Right cardiac atrium (tissue), 5 donors: ENCODE measurements at regions not wholly inside any gene's neighbourhood (a gene's known extent, or its start where the extent isn't known, plus 50 kb on each side); places are given as distances from the start of the nearest gene placed in this dataset.

Experiments
- ATAC-seq, 2 donors: fragments of 200-7000 bp; cut with Tn5 transposase; one replicate each; pipeline versions ENCODE4 v1.8.0 to v1.9.1; 2020; ENCODE audit warnings: moderate library complexity in 2 of 2, mild to moderate bottlenecking in 1 of 2
- DNase-seq, 3 donors: peaks; one replicate each; pipeline ENCODE4 v3.0.0-alpha.2; 2020
- H3K27ac ChIP-seq: one replicate; pipeline ENCODE4 v1.5.1; 2013; ENCODE audit warnings: mild to moderate bottlenecking, low read length, control low read depth, moderate library complexity
- H3K27me3 ChIP-seq: one replicate; pipeline ENCODE4 v1.6.1; 2013; ENCODE audit not compliant: control insufficient read depth, insufficient read depth
- H3K4me1 ChIP-seq: one replicate; pipeline ENCODE4 v1.6.1; 2013; ENCODE audit warnings: low read length; ENCODE audit not compliant: control insufficient read depth, insufficient read depth
- H3K4me3 ChIP-seq: one replicate; pipeline ENCODE4 v1.5.1; 2013; ENCODE audit warnings: low read length, control low read depth
- H3K9me3 ChIP-seq: one replicate; pipeline ENCODE4 v1.6.1; 2013; ENCODE audit warnings: low read length; ENCODE audit not compliant: control insufficient read depth
- WGBS: extraction: QIAGEN DNeasy Blood & Tissue Kit; methylation state at CpG from one replicate; pipeline ENCODE4 v1.1.7; 2013; 5-methylcytosine and 5-hydroxymethylcytosine counted together
- intact Hi-C, 4 donors: fragments of 100-400 bp; cut with DNase I; formaldehyde crosslinking; loops; one replicate each; pipeline versions ENCODE4 v1.11.0 to v1.14.0; 2022 to 2023
- donor health status: healthy with polysubstance abuse.
- donor health status: DM: no; HTN: yes; CAD: no.
- donor health status: DM: no; HTN: no; CAD: no.
- donor health status: DM: no; HTN: yes; CAD: no; lungs with severe emphysema.
- donor health status: DM: yes; HTN: yes; CAD: no.

DNA sequence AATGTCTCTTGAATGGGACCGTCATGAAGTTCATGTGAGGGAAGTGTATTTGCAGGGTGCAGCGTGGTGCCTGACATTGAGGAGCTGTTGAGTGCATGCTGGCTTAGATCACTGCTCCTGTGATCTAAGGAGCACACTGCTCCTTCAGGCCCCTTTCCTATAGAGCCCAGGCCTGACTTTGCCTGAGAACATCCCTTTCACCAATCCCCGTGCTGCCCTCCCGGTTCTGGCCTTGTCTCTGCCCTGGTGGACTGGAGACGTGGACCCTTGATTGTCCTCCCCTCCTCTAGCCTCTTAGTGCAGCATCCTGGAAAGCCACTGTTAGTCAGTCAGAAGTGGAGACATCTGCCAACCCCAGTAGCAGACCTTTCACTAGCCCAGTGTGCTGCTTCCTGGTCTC lies 323.6 kb upstream of the HS6ST1 start:
- Histone ChIP-seq H3K4me1 (no peaks in the 10 kb centered on the region), H3K27me3 (no peaks in the 10 kb centered on the region), H3K4me3 (no peak overlapping the region), H3K27ac (no peak overlapping the region), H3K9me3 (no peaks in the 10 kb centered on the region)
- ATAC-seq (no peak), DNase-seq (no peak)
- intact Hi-C loops, result loop anchor here in 1 of 4 donors (5.0 kb wide), 1 partner anchor 440 kb away; no protein-coding TSS in a partner anchor
- 78% methylated on average over 5 of the region's 5 CpGs for WGBS

DNA sequence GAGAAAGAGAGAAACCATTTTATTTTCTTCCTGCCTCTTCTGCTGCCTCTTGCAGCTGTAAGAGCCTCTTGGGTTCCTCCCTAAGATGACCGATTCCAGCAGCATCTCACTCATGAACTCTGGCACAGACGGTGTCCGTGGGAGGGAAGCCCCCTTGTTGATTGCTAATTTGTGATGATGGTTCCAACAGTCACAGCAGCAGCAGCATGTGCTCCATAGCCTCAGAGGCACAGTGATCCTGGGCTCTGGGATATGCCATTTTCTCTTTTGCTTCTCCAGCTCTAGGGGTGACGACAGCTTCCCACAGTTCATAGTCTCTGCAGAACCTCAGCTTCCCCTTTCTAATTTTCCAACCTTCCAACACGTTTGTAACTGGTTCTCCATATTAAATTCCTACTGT lies 324.2 kb upstream of the HS6ST1 start:
- 55% methylated on average over 5 of the region's 5 CpGs for WGBS
- Histone ChIP-seq H3K27ac (no peak overlapping the region), H3K4me3 (no peak overlapping the region), H3K9me3 (no peaks in the 10 kb centered on the region), H3K4me1 (no peaks in the 10 kb centered on the region), H3K27me3 (no peaks in the 10 kb centered on the region)
- intact Hi-C loops, result loop anchor here in 1 of 4 donors (5.0 kb wide), 1 partner anchor 439 kb away; no protein-coding TSS in a partner anchor
- no peak for DNase-seq
- ATAC-seq, result no peak

DNA sequence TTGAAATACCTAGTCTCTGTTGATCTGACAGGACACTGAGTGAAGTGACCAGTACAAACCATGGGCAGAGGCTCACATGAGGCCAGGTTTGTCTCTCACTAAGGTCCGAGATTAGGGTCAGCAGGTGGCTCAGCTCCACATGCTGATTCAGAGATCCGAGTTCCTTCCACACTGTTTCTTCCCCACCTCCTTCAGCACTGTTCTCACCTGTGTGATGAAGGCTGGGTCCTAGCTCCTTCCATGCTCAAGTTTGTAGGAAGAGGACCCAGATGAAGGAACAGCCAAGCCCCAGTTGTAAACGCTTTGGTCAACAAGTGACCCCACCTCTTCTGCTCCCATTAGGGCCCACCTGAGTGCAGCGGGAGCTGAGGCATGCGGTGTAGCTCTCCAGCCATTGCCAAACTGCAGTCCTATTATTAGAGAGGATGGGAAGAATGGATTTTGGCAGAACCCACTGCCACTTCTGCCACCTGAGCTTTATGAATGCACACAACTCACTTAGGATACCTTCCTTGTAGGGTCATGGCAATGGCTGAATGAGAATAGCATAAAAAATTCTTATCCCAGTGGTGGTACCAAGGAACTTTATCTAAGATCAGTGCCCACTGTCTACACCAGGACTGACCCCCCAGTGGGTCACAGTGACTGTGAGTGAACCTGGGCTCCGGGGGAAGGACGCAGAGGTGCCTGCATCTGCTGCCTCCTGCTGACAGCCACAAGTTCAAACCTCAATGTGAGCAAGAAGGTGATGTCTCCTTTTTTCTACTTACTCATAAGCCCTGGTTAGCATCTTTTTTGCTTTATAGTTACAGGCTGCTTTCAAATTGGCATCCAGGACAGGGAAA lies 324.8 kb upstream of the HS6ST1 start:
- DNase-seq (no peak), ATAC-seq (no peak)
- 94% methylated on average over 7 of the region's 7 CpGs for WGBS

DNA sequence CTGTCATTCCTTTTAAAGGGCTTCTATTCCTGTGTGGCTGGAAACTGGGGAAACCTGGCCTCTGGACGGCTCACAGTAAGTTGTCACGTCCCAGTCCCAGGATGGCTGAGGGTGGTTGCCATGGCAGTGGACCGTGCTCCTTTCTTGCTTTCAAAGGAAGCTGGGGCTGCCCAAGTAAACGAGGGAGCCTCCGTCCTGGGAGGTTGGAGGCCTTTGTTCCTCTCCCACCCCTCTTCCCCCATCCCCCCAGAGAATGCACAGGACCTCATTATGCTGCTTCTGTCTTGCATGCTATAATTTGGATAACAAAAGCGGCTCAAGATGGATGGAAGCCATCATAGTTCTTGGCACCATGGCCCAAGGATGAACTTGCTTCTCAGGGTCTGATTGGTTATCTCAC lies 325.5 kb upstream of the HS6ST1 start:
- 71% methylated on average over 6 of the region's 6 CpGs for WGBS
- Histone ChIP-seq H3K4me1 (no peaks in the 10 kb centered on the region), H3K4me3 (no peak overlapping the region), H3K9me3 (no peaks in the 10 kb centered on the region), H3K27ac (no peak overlapping the region), H3K27me3 (no peaks in the 10 kb centered on the region)
- DNase-seq (no peak), ATAC-seq (no peak)
- intact Hi-C loops, result loop anchor here in 1 of 4 donors (5.0 kb wide), 1 partner anchor 438 kb away; no protein-coding TSS in a partner anchor

More for the DNA sequence above, 324.8 kb upstream of the HS6ST1 start:
- Histone ChIP-seq H3K4me3 (no peak overlapping the region), H3K27me3 (no peaks in the 10 kb centered on the region), H3K4me1 (no peaks in the 10 kb centered on the region), H3K27ac (no peak overlapping the region), H3K9me3 (no peaks in the 10 kb centered on the region)
- intact Hi-C loops, result loop anchor here in 1 of 4 donors (5.0 kb wide), 1 partner anchor 439 kb away; no protein-coding TSS in a partner anchor

DNA sequence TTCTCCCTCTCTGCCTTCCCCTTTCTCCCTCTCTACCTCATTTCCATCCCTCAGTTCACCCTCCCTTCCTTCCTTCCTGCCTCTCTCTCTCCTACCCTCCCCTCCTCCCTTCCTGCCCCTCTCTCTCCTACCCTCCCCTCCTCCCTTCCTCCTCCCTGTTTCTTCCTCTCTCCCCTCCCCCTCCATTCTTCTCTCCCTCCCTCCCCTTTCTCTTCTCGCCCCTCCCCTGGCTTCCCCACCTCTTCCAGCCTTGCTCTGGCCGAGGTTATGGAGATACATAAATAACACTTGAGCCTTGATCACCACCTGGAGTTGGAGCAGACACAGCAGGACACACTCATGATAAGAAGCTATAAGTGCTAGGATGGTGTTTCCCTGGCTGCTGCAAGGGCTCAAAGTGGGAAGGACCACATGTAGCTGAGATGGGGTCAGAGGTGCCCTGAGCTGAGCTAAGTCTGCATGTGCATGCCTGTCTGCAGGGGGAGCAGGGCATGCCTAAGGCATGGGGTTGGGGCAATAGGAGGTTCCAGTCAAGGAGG lies 326.1 kb upstream of the HS6ST1 start:
- WGBS, result 59% methylated on average over 2 of the region's 2 CpGs

DNA sequence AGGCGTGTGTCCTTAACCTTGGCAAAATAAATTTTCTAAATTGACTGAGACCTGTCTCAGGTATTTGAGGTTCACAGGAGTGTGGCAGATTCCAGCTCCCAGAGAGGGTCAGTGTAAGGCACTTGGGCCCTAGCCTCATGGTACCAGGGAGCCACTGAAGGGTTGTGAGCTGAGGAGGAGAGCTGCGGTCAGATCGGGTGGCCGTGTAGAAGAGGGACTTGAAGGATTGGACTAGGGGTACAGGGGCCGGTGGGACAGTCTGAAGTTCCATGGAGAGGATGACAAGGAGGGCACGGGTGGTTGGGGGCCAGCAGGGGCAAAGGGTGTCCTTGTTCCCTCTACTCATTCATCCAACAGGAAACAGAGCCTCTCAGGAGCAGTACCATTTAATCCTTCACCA lies 327.0 kb upstream of the HS6ST1 start:
- intact Hi-C loops, result no loop called here
- Histone ChIP-seq H3K4me3 (no peak overlapping the region), H3K9me3 (no peaks in the 10 kb centered on the region), H3K4me1 (no peaks in the 10 kb centered on the region), H3K27ac (no peak overlapping the region), H3K27me3 (no peaks in the 10 kb centered on the region)
- DNase-seq (no peak), ATAC-seq (no peak)
- 96% methylated on average over 6 of the region's 6 CpGs for WGBS

More for the DNA sequence above, 326.1 kb upstream of the HS6ST1 start:
- no peaks in the 10 kb centered on the region for H3K27me3 ChIP-seq
- no peak overlapping the region for H3K4me3 ChIP-seq
- DNase-seq (no peak), ATAC-seq (no peak)
- H3K27ac ChIP-seq, result no peak overlapping the region
- no peaks in the 10 kb centered on the region for H3K4me1 ChIP-seq
- intact Hi-C loops, result loop anchor here in 1 of 4 donors (5.0 kb wide), 1 partner anchor 438 kb away; no protein-coding TSS in a partner anchor
- no peaks in the 10 kb centered on the region for H3K9me3 ChIP-seq

DNA sequence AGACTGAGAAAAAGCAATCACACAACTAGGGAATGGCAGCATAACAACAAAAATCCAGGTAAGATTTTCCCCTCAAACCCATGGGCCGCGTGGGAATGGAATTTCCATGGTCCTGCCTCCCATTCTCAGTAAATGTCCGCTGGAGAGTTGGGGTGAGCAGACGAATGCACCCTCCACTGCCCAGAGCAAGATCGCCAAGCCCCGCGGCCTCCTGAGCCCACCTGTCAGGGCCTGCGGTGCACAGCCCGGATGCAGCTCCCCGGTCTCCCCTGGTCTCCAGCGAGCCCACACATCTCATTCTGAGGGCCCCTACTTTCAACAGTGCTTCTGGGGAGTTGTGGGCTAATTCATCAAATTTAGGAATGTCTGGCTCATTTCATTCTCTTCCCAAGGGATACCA lies 327.4 kb upstream of the HS6ST1 start:
- ATAC-seq (no peak), DNase-seq (no peak)
- Histone ChIP-seq H3K27me3 (no peaks in the 10 kb centered on the region), H3K9me3 (no peaks in the 10 kb centered on the region), H3K27ac (no peak overlapping the region), H3K4me1 (no peaks in the 10 kb centered on the region), H3K4me3 (no peak overlapping the region)
- intact Hi-C loops, result no loop called here
- 94% methylated on average over 11 of the region's 11 CpGs for WGBS

DNA sequence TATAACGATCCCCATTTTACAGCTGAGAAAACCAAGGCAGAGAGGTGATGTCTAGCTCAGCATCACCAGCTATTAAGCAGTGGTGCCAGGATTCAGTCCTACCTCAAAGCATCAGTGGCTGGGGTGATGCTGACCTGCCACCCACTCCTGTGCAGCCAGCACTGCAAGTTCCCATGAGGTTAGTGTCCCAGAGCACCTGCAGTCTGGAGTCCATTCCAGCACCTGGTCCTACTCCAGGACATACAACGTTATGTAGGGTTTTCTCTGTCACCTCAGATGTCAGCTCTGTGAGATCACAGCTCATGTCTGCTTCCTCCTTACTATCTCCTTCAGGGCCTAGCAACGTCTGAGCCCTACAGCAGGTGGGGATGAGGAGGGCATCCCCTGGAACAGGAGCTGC lies 328.0 kb upstream of the HS6ST1 start:
- ATAC-seq, result no peak
- DNase-seq, result no peak
- no peak overlapping the region for H3K27ac ChIP-seq
- 79% methylated on average over 3 of the region's 3 CpGs for WGBS
- no peaks in the 10 kb centered on the region for H3K4me1 ChIP-seq
- H3K27me3 ChIP-seq, result no peaks in the 10 kb centered on the region
- no peaks in the 10 kb centered on the region for H3K9me3 ChIP-seq
- H3K4me3 ChIP-seq, result no peak overlapping the region
- intact Hi-C loops, result no loop called here

DNA sequence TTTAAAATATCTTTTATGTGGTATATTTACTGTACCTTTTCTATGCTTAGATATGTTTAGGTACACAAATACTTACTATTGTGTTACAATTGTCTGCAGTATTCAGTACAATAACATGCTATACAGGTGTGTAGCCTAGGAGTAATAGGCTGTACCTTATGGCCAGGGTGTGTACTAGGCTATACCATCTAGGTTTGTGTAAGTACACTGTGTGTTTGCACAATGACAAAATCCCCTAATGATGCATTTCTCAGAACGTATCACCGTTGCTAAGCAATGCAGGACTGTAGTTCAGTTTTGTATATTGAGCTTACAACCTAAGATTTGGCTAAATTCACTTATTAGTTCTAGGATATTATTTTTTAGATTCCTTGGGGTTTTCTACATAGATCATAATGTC lies 332.3 kb upstream of the HS6ST1 start:
- Histone ChIP-seq H3K27ac (no peak overlapping the region), H3K27me3 (no peaks in the 10 kb centered on the region), H3K9me3 (no peaks in the 10 kb centered on the region), H3K4me1 (no peaks in the 10 kb centered on the region), H3K4me3 (no peak overlapping the region)
- WGBS, result 60% methylated on average over 2 of the region's 2 CpGs
- intact Hi-C loops, result no loop called here
- DNase-seq (no peak), ATAC-seq (no peak)

DNA sequence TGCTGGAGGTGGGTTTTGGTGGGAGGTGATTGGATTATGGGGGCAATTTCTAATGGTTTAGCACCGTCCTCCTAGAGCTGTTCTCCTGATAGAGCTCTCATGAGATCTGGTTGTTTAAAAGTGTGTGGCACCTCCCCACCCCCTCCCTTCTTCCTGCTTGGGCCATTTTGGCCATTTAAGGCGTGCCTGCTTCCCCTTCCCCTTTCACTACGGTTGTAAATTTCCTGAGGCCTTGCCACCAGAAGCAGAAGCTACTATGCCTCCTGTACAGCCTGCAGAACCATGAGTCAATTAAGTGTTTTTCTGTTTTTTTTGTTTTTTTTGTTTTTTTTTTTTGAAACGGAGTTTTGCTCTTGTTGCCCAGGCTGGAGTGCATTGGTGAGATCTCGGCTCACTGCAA lies 335.7 kb upstream of the HS6ST1 start:
- Histone ChIP-seq H3K27me3 (no peaks in the 10 kb centered on the region), H3K4me3 (no peak overlapping the region), H3K4me1 (no peaks in the 10 kb centered on the region), H3K27ac (no peak overlapping the region), H3K9me3 (no peaks in the 10 kb centered on the region)
- 54% methylated on average over 5 of the region's 5 CpGs for WGBS
- DNase-seq (no peak), ATAC-seq (no peak)
- intact Hi-C loops, result no loop called here

DNA sequence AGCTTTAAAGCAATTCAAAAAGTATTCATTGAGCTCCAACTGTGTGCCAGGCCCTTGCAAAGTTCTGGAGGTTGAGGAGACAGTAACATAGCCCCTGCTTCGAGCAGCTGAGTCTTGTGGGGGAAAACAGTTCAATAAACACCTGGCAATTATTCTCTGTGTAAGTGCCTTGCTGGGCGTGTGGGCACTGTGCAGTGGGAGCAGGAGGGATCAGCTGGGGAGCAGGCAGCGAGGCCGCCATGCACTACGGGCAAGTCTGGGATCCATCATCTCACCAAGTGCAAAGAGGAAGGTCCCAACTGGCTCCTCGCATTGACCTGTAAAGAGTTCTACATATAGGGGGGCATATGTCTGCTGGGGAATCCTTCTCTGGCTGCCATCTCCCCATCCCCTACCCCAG lies 342.2 kb upstream of the HS6ST1 start:
- H3K9me3 ChIP-seq, result no peaks in the 10 kb centered on the region
- no peak for ATAC-seq
- H3K4me3 ChIP-seq, result no peak overlapping the region
- WGBS, result 90% methylated on average over 6 of the region's 6 CpGs
- H3K4me1 ChIP-seq, result no peaks in the 10 kb centered on the region
- intact Hi-C loops, result no loop called here
- H3K27ac ChIP-seq, result no peak overlapping the region
- H3K27me3 ChIP-seq, result no peaks in the 10 kb centered on the region
- no peak for DNase-seq
